ENCODE measurements at regions not wholly inside any gene's neighbourhood (a gene's known extent, or its start where the extent isn't known, plus 50 kb on each side); places are given as distances from the start of the nearest gene placed in this dataset.
A peak's percentile ranks its signal among the peaks of the same experiment; 100 is the strongest.

- no peak for ATAC-seq
- DNase-seq (ENCODE audit: missing footprints): no peak
- intact Hi-C loops (cut with DNase I): no loop called here
These were observed 102.0 kb downstream of the HTR5A start for GRCh38 chr7:155172141-155172540.

GRCh38 chr7:155173905-155174304 is 103.8 kb downstream of the HTR5A start:
- DNase-seq (ENCODE audit: missing footprints) (no peak), ATAC-seq (no peak)
- intact Hi-C loops (cut with DNase I): no loop called here

GRCh38 chr7:155178096-155178495 is 108.0 kb downstream of the HTR5A start:
- DNase-seq (ENCODE audit: missing footprints) (no peak), ATAC-seq (no peak)
- intact Hi-C loops (cut with DNase I): no loop called here

- DNase-seq (ENCODE audit: missing footprints) (no peak), ATAC-seq (no peak)
- intact Hi-C loops (cut with DNase I): no loop called here
These were observed 111.6 kb downstream of the HTR5A start for GRCh38 chr7:155181768-155182167.

- ATAC-seq (no peak), DNase-seq (ENCODE audit: missing footprints) (no peak)
- intact Hi-C loops (cut with DNase I): no loop called here
These were observed 112.4 kb downstream of the HTR5A start for GRCh38 chr7:155182406-155182970.

GRCh38 chr7:155183655-155184054 is 113.5 kb downstream of the HTR5A start:
- ATAC-seq (no peak), DNase-seq (ENCODE audit: missing footprints) (no peak)
- intact Hi-C loops (cut with DNase I): no loop called here

GRCh38 chr7:155184923-155185322 is 112.8 kb upstream of the INSIG1 start:
- intact Hi-C loops (cut with DNase I): no loop called here
- ATAC-seq: no peak
- DNase-seq (ENCODE audit: missing footprints): no peak

- ATAC-seq (no peak), DNase-seq (ENCODE audit: missing footprints) (no peak)
- intact Hi-C loops (cut with DNase I): no loop called here
These were observed 110.5 kb upstream of the INSIG1 start for GRCh38 chr7:155187061-155187785.

- ATAC-seq (no peak), DNase-seq (ENCODE audit: missing footprints) (no peak)
- intact Hi-C loops (cut with DNase I): no loop called here
These were observed 109.3 kb upstream of the INSIG1 start for GRCh38 chr7:155188357-155188756.

GRCh38 chr7:155188821-155189581 is 108.7 kb upstream of the INSIG1 start:
- ATAC-seq (no peak), DNase-seq (ENCODE audit: missing footprints) (no peak)
- intact Hi-C loops (cut with DNase I): no loop called here

GRCh38 chr7:155189590-155189989 is 108.1 kb upstream of the INSIG1 start:
- intact Hi-C loops (cut with DNase I): no loop called here
- no peak for ATAC-seq
- no peak for DNase-seq (ENCODE audit: missing footprints)

- DNase-seq (ENCODE audit: missing footprints) (peak; percentile 79), ATAC-seq (peak; percentile 54)
- intact Hi-C loops (cut with DNase I): loop anchor here (1.0 to 5.0 kb wide), 4 partner anchors 67 to 263 kb away; partner anchors contain the start of gene INSIG1
These were observed 107.0 kb upstream of the INSIG1 start for GRCh38 chr7:155190688-155191087.

- DNase-seq (ENCODE audit: missing footprints) (no peak), ATAC-seq (no peak)
- intact Hi-C loops (cut with DNase I): loop anchor here (5.0 kb wide), 3 partner anchors 66 to 264 kb away; partner anchors contain the start of gene INSIG1
These were observed 106.5 kb upstream of the INSIG1 start for GRCh38 chr7:155191137-155191536.

GRCh38 chr7:155191901-155192478 is 105.7 kb upstream of the INSIG1 start:
- intact Hi-C loops (cut with DNase I): loop anchor here (5.0 kb wide), 3 partner anchors 65 to 265 kb away; partner anchors contain the start of gene INSIG1
- DNase-seq (ENCODE audit: missing footprints): no peak
- no peak for ATAC-seq

GRCh38 chr7:155192961-155193640 is 104.6 kb upstream of the INSIG1 start:
- DNase-seq (ENCODE audit: missing footprints) (no peak), ATAC-seq (no peak)
- intact Hi-C loops (cut with DNase I): loop anchor here (5.0 kb wide), 3 partner anchors 64 to 266 kb away; partner anchors contain the start of gene INSIG1

GRCh38 chr7:155193716-155194115 is 104.0 kb upstream of the INSIG1 start:
- no peak for DNase-seq (ENCODE audit: missing footprints)
- intact Hi-C loops (cut with DNase I): loop anchor here (5.0 kb wide), 3 partner anchors 64 to 266 kb away; partner anchors contain the start of gene INSIG1

GRCh38 chr7:155194382-155195140 is 103.1 kb upstream of the INSIG1 start:
- intact Hi-C loops (cut with DNase I): loop anchor here (5.0 kb wide), 3 partner anchors 63 to 267 kb away; partner anchors contain the start of gene INSIG1
- ATAC-seq: no peak
- no peak for DNase-seq (ENCODE audit: missing footprints)

More at GRCh38 chr7:155193716-155194115, 104.0 kb upstream of the INSIG1 start:
- no peak for ATAC-seq

GRCh38 chr7:155195939-155196523 is 101.6 kb upstream of the INSIG1 start:
- DNase-seq (ENCODE audit: missing footprints) (no peak), ATAC-seq (no peak)
- intact Hi-C loops (cut with DNase I): no loop called here

All from Right ventricle myocardium inferior (tissue), 1 donor.